Epithelial cell of proximal tubule (primary cell): ENCODE measurements at regions not wholly inside any gene's neighbourhood (a gene's known extent, or its start where the extent isn't known, plus 50 kb on each side); places are given as distances from the start of the nearest gene placed in this dataset.

Source experiments
- DNase-seq: peaks from one replicate; pipeline ENCODE4 v3.0.0-alpha.2; 2011; ENCODE audit warnings: low read depth
- H3K4me3 ChIP-seq: 2 replicates; pipeline ENCODE4 v1.5.1; 2011; ENCODE audit warnings: low read depth, mild to moderate bottlenecking, low read length
- CTCF ChIP-seq: conservative IDR thresholded peaks from 2 replicates; pipeline ENCODE4 v1.5.1; 2012; ENCODE audit warnings: low read depth, mild to moderate bottlenecking, low read length

GRCh38 chr2:12971581-12972365 lies 255.0 kb downstream of the TRIB2 start:
- DNase-seq = no peak
- H3K4me3 ChIP-seq = no peak overlapping the region
- no peak for TF ChIP-seq CTCF

- DNase-seq = no peak
- no peak overlapping the region for H3K4me3 ChIP-seq
- no peak for TF ChIP-seq CTCF
These were observed 261.5 kb downstream of the TRIB2 start for GRCh38 chr2:12978066-12978835.

- H3K4me3 ChIP-seq = no peak overlapping the region
- TF ChIP-seq CTCF = no peak
- DNase-seq = no peak
These were observed 262.3 kb downstream of the TRIB2 start for GRCh38 chr2:12979066-12979465.

- no peak for TF ChIP-seq CTCF
- DNase-seq = no peak
- no peak overlapping the region for H3K4me3 ChIP-seq
These were observed 264.1 kb downstream of the TRIB2 start for GRCh38 chr2:12980817-12981216.

- no peak for DNase-seq
- no peak for TF ChIP-seq CTCF
These were observed 265.4 kb downstream of the TRIB2 start for GRCh38 chr2:12982149-12982584.

GRCh38 chr2:12987246-12987645 lies 270.5 kb downstream of the TRIB2 start:
- no peak for DNase-seq
- no peak for TF ChIP-seq CTCF
- no peak overlapping the region for H3K4me3 ChIP-seq

More at GRCh38 chr2:12982149-12982584, 265.4 kb downstream of the TRIB2 start:
- no peak overlapping the region for H3K4me3 ChIP-seq
